H1 (cell line): ENCODE measurements at regions not wholly inside any gene's neighbourhood (a gene's known extent, or its start where the extent isn't known, plus 50 kb on each side); places are given as distances from the start of the nearest gene placed in this dataset.

Source experiments
- CBX5 ChIP-seq: fragments of 300-800, 300-1000 bp; sonication (generic); IDR thresholded peaks from 2 replicates; pipeline ENCODE4 v1.7.1; 2016; ENCODE audit warnings: antibody characterized with exemption, low read length, low read depth
- CHD2 ChIP-seq: IDR thresholded peaks from 2 replicates; pipeline ENCODE4 v1.6.1; 2012; ENCODE audit warnings: low read length, improper control_type of control experiment
- CREB1 ChIP-seq: IDR thresholded peaks from 2 replicates; pipeline ENCODE4 v1.6.1; 2012; ENCODE audit warnings: inconsistent platforms
- CTBP2 ChIP-seq: IDR thresholded peaks from 2 replicates; pipeline ENCODE4 v1.7.0; 2011; ENCODE audit warnings: borderline replicate concordance, mild to moderate bottlenecking, moderate library complexity, mixed read lengths, low read length; ENCODE audit not compliant: insufficient read depth, insufficient read length
- KDM1A ChIP-seq: fragments of 200-600, 300-600 bp; sonication (generic); IDR thresholded peaks from 2 replicates; pipeline ENCODE4 v1.7.1; 2016; ENCODE audit warnings: mild to moderate bottlenecking, low read length, borderline replicate concordance
- RXRA ChIP-seq: IDR thresholded peaks from 2 replicates; pipeline ENCODE4 v1.6.1; 2011; ENCODE audit warnings: low read depth, mild to moderate bottlenecking, low read length, moderate library complexity; ENCODE audit not compliant: insufficient read depth
- ZNF274 ChIP-seq: IDR thresholded peaks from 2 replicates; pipeline ENCODE4 v1.7.0; 2012; ENCODE audit warnings: low read length, borderline replicate concordance; ENCODE audit errors: extremely low read depth
- TF ChIP-seq, protein P1 (sequence below): IDR thresholded peaks from 2 replicates; pipeline ENCODE4 v1.6.1; 2012; ENCODE audit warnings: inconsistent platforms

DNA sequence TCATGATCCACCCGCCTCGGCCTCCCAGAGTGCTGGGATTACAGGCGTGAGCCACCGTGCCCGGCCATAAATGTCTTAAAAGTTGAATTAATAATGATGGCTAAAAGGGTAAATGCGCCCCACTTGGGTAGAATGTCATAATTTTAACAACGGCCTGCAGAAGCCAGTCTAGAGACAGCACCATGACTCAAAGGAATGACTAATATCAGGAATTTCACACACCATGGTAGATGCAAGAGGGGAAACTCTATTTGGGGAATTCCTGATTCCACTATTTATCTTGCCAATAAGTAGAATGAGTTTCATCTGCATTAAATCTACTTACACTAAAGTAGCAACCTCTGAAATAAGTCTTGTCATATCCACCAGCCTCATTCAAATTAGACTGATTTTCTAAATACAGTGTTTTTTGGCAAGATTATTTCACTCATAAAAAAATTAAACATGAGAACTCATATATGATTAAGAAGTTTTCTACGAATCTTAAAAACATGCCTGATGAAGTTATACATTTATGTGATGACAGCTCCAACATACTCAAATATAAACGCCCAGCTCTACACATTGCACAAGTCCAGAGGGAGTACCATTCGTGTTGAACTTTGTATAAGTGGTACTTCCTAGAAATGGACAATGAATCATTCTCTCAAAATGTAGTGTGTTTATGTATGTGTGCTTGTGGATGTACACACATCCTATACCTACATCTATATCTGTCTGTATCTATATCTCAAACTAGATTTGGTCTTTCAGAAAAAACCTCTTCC, 309.7 kb downstream of the IRS1 start (continued):
- TF ChIP-seq CHD2 (no peak), RXRA (no peak), CTBP2 (no peak), ZNF274 (no peak), CBX5 (no peak), KDM1A (no peak), CREB1 (no peak)
- TF ChIP-seq, protein P1, sequence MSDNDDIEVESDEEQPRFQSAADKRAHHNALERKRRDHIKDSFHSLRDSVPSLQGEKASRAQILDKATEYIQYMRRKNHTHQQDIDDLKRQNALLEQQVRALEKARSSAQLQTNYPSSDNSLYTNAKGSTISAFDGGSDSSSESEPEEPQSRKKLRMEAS = no peak
